ENCODE measurements at regions not wholly inside any gene's neighbourhood (a gene's known extent, or its start where the extent isn't known, plus 50 kb on each side); places are given as distances from the start of the nearest gene placed in this dataset.

DNA sequence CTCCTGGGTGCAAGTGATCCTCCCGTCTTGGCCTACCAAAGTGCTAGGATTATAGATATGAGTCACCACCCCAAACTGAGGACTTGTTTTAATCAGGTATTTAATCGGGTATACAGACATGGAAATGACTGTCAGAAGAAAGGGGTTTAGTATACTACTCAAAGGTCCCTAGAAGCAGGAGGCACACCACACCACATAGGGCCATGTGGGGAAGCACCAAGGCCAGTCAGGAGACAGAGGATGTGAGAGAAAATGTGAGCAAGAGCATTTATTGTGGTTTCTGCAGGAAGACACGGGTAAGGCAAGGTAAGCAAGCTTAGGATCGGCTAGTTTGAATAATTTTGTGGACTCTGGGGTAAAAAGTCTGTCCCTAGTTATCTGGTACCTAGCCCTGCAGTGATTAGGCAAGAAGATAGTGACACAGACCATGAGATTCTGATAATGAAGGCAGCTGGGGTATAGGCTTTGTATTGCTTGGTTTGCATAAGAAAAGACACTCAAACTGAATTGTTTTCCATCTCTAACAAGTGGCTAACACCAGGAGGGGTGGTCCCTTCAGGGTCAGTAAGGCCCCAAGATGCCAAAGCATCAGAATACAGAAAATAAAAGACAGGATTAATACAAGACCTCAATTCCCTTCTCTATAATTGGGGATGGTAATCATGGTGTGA lies 408.8 kb upstream of the F9 start:
- DNase-seq (ENCODE audit: low spot score) = no peak

DNA sequence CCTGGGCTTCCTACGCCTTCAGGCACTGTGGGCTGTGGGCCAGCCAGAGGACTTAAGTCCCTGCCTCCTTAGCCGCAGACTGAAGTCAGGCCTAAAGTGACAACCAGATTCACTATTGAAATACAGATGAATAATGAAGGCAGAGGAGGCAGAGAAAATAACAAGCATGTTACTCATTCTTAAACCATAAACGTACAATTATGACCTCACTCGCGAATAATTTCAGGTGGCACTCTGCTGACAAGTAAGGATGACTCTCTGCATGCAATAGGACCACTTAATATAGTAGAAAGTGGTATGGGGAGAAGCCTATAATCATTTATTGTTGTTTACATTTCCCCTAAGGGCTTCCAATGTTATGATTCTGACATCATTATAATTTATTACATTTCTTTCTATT lies 409.2 kb upstream of the FGF13 start:
- DNase-seq (ENCODE audit: low spot score) = no peak

DNA sequence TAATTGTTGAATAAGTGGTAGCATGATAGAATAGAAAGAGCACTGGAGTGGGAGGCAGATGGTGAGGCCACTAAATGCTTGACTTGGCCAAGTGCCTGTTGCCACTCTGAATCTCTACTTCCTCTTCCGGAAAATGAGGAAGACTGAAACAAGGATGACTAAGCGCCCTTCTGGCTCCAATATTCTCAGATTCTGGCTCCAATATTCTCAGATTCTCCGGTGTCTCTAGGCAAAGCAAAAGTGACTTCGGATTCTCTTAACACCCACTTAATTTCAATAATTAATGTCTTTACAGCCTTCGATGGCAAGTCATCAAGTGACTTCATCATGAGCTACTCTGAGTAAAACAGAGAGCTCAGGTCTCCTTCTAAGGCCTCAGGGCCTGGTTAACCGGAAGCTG lies 402.2 kb upstream of the FGF13 start:
- no peak for DNase-seq (ENCODE audit: low spot score)

DNA sequence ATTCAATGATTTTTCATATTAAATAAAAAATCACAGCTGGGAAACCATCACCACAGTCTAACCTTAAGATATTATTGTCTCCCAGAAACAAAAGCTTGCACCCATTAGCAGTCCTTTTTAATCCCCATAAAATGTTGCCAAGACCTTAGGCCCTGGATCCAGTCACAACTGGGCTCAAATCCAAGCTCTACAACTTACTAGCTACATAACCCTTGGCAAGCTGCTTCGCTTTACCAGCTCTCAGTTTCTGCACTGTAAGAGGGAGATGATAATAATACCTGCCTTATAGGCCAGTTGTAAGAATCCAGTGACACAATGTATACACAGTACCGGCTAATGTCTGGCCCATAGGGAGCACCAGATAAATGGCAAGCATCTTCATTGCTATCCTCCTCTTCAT lies 400.9 kb upstream of the FGF13 start:
- DNase-seq (ENCODE audit: low spot score) = no peak

DNA sequence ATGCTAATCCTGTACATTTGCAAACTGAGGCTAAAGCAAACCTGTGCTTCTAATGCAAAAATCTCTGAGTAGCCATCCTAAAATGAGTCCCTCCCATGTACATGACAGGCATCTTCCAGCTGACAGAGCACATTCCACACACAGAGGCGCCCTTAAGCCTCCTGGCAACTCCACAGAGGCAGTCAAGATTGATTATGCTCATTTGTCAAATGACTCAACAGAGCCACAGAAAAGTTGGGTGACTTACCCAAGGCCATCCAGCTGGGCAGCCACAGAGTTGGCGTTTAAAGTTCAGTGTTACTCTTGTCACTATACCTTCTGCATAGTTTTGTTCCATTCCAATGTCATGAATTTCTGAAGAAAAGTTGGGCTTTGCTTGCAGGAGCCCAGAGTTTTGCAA lies 394.6 kb upstream of the FGF13 start:
- peak; percentile 5 for DNase-seq (ENCODE audit: low spot score)

DNA sequence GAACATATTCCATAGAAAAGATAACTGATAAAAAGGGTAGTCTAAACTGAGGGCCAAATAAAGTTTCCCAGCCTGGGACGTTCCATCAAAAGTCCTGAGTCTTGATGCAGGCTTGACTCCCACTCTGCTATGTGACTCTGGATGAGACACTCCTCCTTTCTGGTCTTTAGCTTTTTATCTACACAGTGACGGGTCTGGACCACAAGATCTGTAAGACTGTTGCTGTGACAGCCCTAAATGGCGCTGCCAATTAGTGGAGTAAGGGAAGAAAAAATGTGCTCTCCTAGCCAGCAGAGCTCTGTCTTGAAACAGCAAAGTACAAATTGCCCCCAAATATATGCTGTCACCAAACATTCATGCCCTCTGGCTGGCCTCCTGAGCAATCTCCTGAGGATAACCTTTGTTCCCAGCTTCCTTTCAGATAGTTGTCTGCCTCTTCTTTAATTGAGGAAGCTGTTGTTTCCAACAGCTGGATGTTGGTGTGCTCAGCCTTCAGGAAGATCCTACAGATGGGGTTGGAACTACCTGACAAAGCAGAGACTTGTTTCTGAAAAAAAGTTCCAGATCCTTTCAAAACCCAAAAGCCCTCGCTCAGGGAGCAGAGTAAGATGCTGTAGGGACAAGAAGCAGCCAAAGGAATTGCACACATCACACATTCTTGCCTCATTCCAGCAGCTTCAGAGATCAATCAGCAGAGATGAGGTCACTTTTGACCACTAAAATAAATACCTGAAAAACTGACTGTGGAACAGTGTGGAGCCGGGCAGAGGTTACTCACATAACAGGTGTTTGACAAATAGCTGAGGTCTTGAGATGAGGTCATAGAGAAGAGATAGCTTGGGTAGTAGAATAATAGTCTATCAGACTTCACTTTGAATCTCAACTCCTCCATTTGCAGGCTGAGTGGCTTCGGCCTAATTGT lies 383.4 kb upstream of the FGF13 start:
- no peak for DNase-seq (ENCODE audit: low spot score)

DNA sequence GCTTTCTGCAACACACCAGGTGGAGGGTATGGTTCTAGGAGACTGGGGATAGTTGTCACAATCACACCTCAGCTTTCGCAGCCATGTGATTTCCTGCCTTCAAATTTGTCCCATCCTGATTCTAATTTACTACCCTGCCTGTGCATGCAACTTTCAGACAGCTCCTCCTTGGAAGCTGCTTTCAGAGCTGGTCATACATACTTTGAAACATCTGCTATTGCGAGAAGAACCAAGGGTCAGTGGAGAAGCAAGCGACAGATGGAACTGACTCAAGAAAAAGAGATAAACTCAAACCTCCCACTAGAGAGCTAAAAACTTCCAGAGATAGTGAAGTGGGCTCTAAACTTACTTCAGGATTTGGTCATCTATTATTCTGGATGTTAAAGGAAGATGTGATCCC lies 381.7 kb upstream of the FGF13 start:
- DNase-seq (ENCODE audit: low spot score) = no peak

DNA sequence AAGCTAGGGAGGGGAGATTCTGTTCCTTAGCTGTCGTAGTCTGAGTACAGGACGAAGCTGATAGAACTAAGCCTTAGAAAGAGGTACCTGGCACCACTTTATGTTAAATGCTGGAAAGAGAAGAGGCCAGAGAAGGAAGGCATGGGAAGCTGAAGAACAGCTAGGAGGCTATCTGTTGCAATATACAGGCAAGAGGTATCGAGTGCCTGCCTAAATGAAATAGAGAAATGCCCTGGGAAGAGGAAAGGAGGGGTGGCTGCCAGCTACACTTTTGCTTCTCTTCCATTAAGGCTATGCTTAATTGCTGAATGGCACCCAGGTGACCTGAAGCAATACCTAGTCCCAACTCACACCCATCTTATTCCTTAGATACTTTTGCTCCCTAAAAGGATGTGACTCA lies 380.4 kb upstream of the FGF13 start:
- no peak for DNase-seq (ENCODE audit: low spot score)

DNA sequence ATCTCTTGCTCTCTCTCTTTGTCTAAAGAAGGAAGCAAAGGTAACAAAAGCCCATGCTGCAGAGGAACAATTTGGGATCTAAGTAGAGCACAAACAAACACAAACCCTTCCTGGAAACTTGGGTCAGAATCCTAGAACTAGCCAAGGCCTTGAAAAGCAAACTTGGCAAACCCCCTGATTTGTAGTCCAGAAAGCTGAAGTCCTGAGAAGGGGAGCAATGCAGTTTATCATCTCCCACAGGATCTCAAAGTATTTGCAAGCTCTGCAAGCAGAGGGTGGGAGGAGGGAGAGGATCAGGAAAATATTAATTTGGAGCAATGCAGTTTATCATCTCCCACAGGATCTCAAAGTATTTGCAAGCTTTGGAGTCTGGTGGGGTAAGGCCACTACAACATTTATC lies 379.5 kb upstream of the FGF13 start:
- DNase-seq (ENCODE audit: low spot score) = no peak

DNA sequence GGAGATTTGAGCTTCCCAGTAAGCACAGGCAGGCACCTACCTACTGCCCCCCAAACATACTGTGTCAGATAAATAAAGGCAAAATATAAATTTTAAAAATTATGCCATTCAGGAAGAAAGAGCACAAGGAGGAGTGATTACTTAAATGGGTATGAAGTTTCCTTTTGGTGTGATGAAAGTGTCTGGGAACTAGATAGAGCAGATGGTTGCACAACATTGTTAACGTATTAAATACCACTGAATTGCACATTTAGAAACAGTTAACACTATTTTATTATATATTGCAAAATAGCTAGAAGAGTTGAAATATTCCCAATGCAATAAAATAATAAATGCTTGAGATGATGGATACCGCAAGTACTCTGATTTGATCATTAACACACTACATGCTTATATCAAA lies 374.7 kb upstream of the FGF13 start:
- DNase-seq (ENCODE audit: low spot score) = no peak

DNA sequence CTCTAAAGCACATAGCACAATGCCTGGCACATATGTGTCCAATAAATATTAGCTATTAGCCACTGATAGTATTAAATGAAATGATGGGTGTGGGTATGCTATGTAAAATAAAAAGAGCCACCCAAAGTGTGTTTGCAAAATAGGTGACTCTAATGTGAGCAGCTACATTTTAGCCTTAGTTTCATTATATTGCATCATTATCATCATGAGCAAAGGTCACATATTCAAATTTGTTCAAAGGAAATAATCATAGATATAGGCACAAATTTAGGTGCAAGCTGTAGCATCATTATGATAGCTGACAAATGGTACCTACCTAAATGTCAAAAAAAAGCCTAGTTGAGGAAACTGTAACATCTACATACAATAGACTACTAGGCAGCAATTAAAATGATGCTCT lies 373.9 kb upstream of the FGF13 start:
- no peak for DNase-seq (ENCODE audit: low spot score)

DNA sequence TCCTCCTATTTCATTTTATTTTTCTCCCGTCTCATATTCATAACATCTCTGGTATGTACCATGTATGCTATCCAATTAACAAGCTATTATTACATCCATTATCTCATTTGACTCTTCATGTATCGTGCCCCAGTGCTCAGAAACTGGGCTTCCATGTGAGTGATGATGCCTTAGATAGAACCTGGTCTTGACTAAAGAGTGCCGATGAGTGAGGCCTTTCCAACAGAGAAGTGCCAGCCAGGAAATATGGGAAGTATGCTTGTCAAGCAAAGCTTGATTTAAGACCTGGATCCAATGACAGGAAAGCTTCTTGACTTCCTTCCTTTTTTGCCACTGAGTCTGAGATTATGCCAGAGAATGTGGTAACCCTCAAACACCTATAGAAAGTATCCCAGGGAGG lies 371.7 kb upstream of the FGF13 start:
- no peak for DNase-seq (ENCODE audit: low spot score)

DNA sequence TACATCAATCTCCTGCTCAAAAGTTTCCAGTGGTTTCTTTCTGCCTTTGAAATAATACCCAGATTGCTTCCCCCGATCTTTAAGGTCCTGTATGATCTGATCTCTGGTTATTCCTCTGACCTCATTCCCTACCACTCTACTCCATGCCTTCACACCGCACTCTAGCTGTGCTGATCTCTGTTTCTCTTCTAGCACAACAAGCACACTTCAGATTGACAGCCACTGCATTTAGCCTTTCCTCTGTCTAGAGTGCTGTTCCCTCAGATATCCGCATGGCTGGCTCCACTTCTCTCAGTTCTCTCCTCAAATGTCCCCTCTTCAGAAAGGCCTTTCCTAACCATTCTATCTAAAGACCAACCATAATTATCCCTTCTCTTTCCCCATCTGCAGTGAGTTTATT lies 370.4 kb upstream of the FGF13 start:
- no peak for DNase-seq (ENCODE audit: low spot score)

DNA sequence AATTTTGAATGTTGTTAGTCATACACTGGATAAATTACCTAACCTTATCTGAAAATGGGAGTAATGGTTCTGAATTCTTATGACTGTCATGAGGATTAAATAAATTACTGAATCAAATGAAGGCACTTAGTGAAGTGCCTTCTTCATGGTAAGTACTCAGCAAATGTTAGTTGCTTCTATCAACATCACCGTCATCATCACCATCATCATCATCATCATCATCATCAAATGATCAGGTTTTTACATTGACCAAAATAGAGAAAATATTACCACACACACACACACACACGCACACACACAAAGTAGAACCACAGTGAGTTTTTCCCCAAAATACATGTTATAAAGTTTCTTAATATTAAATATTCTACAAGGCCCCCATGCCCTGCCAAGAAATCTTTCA lies 368.3 kb upstream of the FGF13 start:
- DNase-seq (ENCODE audit: low spot score) = no peak

DNA sequence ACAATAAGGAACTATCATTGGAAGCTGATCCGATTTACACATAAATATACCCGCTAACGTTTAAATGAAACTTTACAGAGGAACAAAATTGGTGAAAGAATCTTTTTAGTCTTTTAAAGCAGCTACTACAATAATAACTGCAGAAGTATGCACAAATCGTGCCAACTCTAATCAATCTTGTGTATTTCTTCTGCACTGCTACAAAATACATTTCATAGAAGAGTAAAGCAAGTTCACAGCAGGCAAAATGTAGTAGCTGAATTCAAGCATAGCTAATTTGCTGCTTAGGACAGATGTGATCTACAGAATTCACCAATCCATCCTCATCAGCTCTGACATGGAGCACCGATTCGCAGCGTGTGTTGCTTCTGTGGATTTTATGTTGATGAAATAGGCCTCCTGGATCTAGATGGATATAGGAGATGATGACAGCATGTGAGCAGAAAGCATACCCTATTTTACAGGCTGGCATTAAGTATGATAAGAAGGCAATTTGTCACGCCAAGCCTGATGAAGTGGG lies 367.3 kb upstream of the FGF13 start:
- no peak for DNase-seq (ENCODE audit: low spot score)

DNA sequence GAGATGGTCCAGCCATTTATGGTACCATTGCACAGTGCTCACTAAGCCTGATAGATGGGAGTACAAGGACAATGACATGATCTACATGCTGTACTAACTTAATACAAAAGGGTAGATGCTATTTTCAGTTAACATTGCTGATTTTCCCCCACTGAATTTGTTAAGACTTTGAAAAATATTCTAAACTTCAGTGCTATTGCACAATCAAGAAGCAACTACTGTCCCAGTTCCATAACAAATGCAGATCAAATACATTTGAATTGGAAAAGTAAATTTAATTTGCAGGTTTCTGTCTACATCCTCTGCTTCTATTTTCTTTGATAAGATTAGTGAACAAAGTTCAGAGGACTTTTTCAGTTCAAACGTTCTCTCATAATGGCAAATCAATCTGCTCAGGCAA lies 366.8 kb upstream of the FGF13 start:
- DNase-seq (ENCODE audit: low spot score) = no peak

DNA sequence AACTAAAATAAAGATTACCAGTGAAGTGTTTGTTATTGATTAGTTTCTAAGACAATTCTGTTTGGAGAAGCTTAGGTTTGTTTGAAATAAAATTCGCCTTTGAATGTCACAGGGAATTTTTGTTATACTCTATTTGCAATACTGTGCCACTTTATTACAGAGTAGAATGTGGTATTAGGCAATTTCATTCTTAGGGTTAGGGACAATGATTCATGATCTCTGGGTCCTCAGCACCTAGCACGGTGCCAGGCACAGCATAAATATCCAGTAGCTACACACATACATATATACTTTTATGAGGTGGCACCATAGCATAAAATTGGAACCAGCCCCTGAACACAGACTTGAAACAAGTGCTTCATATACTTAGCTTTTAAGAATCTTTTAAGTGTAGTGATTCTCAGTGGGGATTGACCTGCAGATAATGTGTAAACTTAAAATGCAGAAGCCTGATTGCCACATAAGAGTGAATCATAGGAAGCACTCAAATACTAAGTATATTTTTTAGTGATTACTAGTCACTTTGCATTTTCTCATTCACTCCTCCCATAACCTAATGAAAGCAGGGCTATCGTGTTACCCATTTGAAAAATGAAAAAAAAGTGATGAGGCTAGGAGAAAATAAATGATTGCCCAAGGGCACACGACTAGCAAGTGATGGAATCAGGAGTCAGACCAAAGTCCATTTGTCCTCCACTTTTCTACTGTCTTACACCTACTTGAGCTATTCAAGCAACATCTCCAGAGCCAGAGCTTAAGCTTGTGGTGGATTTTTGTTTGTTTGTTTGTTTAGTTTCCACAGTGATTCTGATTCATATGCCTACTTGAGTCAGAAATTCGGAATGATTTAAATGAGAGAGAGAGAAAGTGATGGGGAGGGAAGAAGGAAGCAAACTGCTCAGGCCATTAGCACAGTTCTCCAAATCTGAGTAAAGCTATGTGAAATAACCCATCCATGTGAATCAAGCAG lies 366.0 kb upstream of the FGF13 start:
- DNase-seq (ENCODE audit: low spot score) = no peak

DNA sequence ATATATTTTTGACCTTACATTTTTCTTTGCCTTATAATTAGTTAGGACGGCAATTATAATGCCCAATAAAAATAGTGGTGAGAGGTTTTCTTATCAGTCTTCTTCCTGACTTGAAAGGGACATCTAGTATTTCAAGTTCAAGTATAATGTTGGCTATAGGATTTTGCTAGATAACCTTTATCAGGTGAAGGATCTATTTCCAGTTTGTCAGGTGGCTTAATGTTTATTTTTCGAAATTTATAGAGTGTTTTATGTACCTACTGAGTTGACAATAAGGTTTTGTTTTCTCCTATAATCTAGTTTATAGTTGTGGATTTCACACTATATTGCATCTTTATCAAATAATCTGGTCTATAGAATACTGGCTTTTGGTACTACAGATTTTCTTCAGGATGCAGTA lies 351.8 kb upstream of the FGF13 start:
- DNase-seq (ENCODE audit: low spot score) = no peak

DNA sequence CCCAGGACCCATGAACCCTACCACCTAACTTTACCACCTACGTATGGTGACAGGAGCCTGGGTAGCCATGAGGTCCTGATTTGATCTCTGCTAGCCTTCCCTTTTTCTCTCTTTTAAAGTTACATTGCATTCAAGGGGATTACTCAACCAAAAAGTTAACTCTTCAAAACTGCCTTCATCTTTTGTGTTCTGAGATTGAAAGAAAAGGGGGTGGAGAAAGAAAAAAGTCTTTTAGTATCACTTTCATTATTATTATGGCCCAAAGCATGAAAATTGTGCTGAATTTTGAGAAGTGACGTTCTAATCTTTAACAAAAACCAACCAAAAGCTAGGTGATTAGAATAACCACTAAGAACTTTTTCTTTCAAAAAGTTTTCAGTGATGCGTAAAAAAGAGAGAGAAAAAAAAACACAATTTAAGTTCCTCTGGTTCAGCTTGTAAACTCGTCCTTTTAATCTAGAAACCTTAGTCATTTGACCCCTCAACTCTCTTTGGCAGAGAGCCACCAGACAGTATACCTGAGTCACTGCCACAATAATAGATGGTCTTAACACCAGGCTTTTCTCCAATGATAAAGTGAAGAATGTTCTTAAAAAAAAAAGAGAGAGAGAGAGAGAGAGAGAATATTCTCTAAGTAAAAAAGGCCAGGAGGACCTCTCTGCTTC lies 347.4 kb upstream of the FGF13 start:
- no peak for DNase-seq (ENCODE audit: low spot score)

DNA sequence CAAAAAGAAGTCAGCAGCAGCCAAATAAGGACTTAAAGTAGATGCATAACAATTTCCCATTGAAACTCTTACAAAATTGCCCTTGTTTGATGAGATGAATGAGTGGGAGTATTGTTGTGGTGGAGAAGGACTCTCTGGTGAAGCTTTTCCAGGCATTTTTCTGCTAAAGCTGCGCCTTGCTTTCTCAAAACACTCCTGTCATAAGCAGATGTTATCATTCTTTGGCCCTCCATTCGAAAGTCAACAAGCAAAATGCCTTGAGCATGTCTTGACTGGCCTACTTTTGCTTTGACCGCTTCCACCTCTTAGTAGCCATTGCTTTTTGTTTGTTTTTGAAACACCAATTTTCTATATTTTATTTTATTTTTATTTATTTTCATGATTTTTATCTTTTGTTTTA lies 340.9 kb upstream of the FGF13 start:
- no peak for DNase-seq (ENCODE audit: low spot score)

DNA sequence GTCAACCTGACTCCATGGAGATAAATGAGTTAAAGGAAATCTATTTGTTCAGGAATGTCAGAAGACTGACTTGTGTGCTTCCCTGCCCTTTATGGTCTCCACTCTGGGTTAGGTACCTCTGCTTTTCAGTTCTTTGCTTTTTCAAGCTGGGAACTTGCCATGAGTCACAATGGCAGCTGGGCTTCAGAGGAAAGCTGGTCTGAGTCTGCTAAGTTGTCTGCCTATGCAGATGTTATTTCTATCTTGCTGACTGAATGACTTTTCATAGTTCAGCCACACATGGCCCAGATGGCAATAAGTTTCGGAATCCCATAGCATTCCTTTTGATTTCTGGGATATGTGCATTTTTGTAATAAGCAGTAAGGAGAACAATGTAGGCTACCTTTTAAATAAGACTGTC lies 337.9 kb upstream of the FGF13 start:
- no peak for DNase-seq (ENCODE audit: low spot score)

All from umbilical cord (tissue), 1 donor.